Ovary (tissue), 7 donors: ENCODE measurements at regions not wholly inside any gene's neighbourhood (a gene's known extent, or its start where the extent isn't known, plus 50 kb on each side); places are given as distances from the start of the nearest gene placed in this dataset.

Experiments used
- DNase-seq, 5 donors: peaks; one replicate each; pipeline ENCODE4 v3.0.0-alpha.2; 2019 to 2020
- H3K27ac ChIP-seq, 2 donors: fragments of 200-600 bp; one replicate each; pipeline versions ENCODE4 v1.5.1 to v1.8.0; 2019 to 2022
- H3K27me3 ChIP-seq: fragments of 200-600 bp; one replicate; pipeline ENCODE4 v1.8.0; 2022
- H3K36me3 ChIP-seq: fragments of 200-600 bp; sonication (generic); one replicate; pipeline ENCODE4 v1.5.1; 2019
- H3K4me1 ChIP-seq: one replicate; pipeline ENCODE4 v1.8.1; 2013; ENCODE audit warnings: mild to moderate bottlenecking, moderate library complexity; ENCODE audit not compliant: insufficient read depth
- H3K4me3 ChIP-seq: fragments of 200-600 bp; sonication (generic); one replicate; pipeline ENCODE4 v1.5.1; 2017
- H3K9me3 ChIP-seq, 2 donors: fragments of 200-600 bp in 1 of 2; sonication (generic) in 1 of 2; one replicate each; pipeline versions ENCODE4 v1.5.1 to v1.8.1; 2013 to 2019; ENCODE audit warnings: mild to moderate bottlenecking in 1 of 2, moderate library complexity in 1 of 2
- EP300 ChIP-seq: sonication (generic); formaldehyde crosslinking; IDR thresholded peaks from one replicate; pipeline ENCODE4 v1.6.1; 2017; ENCODE audit warnings: antibody characterized with exemption
- POLR2A ChIP-seq: fragments of 450-650 bp; IDR thresholded peaks from one replicate; pipeline ENCODE4 v1.6.1; 2017; ENCODE audit warnings: antibody characterized with exemption, mild to moderate bottlenecking, moderate library complexity
- WGBS, 3 donors: extraction: QIAGEN DNeasy Blood & Tissue Kit in 1 of 3; methylation state at CpG; one replicate each; pipeline versions ENCODE4 v1.1.5 to v1.1.7; 2013 to 2017; 5-methylcytosine and 5-hydroxymethylcytosine counted together
- intact Hi-C, 4 donors: fragments of 100-400 bp; cut with DNase I; formaldehyde crosslinking; loops; one replicate each; pipeline versions ENCODE4 v1.11.0 to v1.15.1; 2022 to 2023
- TF ChIP-seq, protein P1 (sequence below), 3 donors: fragments of 450-650 bp in 2 of 3; fragments of 200-600 bp in 1 of 3; IDR thresholded peaks; one replicate each; pipeline versions ENCODE4 v1.5.1 to v1.8.0; 2016 to 2022; ENCODE audit warnings: antibody characterized with exemption in 3 of 3, mild to moderate bottlenecking in 1 of 3
- donor health status: DM: no; HTN: no; CAD: no; lungs with moderate emphysema.
- donor health status: DM: no; HTN: no; CAD: no.
- donor health status: Bipolar disorder and iron deficiency.
- donor health status: DM: no; HTN: no; CAD: no.
- donor health status: DM: yes; HTN: yes; CAD: no.

DNA sequence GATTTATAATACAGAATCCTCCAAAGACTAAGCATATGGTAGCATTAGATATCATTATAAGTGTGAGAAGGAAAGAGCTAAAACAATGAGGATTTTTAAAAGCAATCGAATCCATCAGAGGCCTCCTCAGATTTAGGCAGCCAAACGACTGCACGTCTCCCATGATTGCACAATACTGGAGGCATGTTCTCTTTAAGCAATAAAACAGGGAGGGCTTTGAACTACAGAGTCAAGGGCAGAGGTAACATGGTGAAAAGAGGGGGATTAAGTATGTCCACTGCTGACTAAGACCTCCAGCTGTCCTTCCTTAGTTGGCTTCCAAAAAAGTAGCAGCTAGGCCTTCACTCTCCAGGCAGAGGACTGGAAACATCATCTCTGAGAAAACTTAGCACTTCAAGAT, 298.7 kb upstream of the RGMB start:
- TF ChIP-seq POLR2A (no peak), EP300 (no peak)
- TF ChIP-seq, protein P1, sequence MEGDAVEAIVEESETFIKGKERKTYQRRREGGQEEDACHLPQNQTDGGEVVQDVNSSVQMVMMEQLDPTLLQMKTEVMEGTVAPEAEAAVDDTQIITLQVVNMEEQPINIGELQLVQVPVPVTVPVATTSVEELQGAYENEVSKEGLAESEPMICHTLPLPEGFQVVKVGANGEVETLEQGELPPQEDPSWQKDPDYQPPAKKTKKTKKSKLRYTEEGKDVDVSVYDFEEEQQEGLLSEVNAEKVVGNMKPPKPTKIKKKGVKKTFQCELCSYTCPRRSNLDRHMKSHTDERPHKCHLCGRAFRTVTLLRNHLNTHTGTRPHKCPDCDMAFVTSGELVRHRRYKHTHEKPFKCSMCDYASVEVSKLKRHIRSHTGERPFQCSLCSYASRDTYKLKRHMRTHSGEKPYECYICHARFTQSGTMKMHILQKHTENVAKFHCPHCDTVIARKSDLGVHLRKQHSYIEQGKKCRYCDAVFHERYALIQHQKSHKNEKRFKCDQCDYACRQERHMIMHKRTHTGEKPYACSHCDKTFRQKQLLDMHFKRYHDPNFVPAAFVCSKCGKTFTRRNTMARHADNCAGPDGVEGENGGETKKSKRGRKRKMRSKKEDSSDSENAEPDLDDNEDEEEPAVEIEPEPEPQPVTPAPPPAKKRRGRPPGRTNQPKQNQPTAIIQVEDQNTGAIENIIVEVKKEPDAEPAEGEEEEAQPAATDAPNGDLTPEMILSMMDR (IDR thresholded peaks at IDR 0.05), result no peak
- Histone ChIP-seq H3K4me3 (no peak overlapping the region), H3K27me3 (no peaks in the 10 kb centered on the region), H3K9me3 (no peaks in the 10 kb centered on the region), H3K27ac (no peak overlapping the region), H3K36me3 (no peaks in the 10 kb centered on the region), H3K4me1 (no peaks in the 10 kb centered on the region)
- DNase-seq, result no peak
- intact Hi-C loops, result no loop called here
- WGBS, 3 donors, result 66 to 75% (median 70%) methylated on average over 3 of the region's 3 CpGs

DNA sequence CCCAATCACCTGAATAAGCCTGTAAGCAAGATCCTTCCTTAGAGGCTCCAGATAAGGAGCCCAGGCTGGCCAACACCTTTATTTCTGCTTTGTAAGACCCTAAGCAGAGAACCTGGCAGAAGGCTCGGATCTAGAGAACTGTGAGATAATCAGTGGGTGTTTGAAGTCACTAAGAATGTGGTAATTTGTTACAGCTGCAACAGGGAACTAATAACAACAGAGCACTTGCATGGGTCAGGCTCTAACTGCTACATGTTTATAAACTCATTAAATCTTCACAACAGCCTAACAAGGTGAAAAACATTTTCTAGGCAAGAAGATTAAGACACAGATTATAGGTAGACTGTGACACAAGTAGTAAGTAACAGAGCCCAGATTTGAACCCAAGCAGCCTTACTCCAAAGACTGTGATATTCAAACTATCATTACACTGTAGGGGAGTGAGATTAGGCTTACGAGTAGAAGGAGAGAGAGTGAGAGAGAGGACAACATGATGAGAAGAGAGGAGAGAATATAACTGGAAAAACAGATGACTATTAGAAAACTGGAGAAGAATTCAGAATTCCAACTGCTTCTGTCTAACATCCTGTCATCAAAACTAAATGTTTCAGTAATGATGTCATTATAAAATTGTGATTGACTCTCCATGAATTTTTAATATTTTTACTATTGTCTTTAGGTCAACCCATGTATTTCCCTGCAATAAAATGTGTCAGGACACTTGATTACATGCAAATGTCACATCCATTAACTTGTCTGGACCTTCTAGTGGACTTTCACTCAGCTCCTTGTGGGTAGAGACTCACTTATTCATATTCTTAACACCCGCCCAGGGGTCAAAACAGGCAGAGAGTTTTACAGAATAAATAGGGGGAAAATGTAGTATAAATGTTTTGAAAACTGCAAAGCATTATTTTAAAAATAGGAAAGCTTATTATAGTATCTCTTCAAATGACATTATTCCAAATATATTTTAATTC, 290.9 kb upstream of the RGMB start:
- no peak for DNase-seq
- 44 to 52% (median 50%) methylated on average over 3 of the region's 3 CpGs for WGBS, 3 donors
- Histone ChIP-seq H3K4me1 (no peaks in the 10 kb centered on the region), H3K27ac (no peak overlapping the region), H3K9me3 (no peaks in the 10 kb centered on the region), H3K4me3 (no peak overlapping the region), H3K36me3 (no peaks in the 10 kb centered on the region), H3K27me3 (no peaks in the 10 kb centered on the region)
- intact Hi-C loops, result no loop called here
- TF ChIP-seq POLR2A (no peak), EP300 (no peak)
- TF ChIP-seq, protein P1 (IDR thresholded peaks at IDR 0.05), result no peak

DNA sequence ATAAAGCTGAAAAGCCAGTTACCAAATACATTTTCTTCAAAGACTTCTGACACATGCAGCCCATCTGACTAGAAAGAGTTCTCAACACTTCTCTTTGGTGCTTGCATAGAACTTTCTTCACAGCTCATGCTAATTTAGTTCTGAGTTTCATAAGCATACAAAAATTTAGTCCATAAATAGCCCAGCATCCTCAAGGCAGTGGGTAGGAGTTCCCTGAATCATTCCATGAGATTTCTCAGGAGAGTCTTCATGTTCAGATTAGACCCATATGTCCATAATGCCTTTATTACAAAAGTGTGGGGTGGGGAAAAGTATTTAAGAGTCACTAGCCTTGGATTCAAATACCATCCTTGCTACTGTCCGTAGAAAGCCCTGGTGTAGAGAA, 290.2 kb upstream of the RGMB start:
- Histone ChIP-seq H3K4me3 (no peak overlapping the region), H3K36me3 (no peaks in the 10 kb centered on the region), H3K9me3 (no peaks in the 10 kb centered on the region), H3K27me3 (no peaks in the 10 kb centered on the region), H3K27ac (no peak overlapping the region), H3K4me1 (no peaks in the 10 kb centered on the region)
- DNase-seq, result no peak
- whole genome bisulfite sequencing, 3 donors, result 49 to 57% (median 55%) methylated on average over 1 of the region's 1 CpG
- intact Hi-C loops, result no loop called here
- TF ChIP-seq EP300 (no peak), POLR2A (no peak)
- TF ChIP-seq, protein P1 (IDR thresholded peaks at IDR 0.05), result no peak

DNA sequence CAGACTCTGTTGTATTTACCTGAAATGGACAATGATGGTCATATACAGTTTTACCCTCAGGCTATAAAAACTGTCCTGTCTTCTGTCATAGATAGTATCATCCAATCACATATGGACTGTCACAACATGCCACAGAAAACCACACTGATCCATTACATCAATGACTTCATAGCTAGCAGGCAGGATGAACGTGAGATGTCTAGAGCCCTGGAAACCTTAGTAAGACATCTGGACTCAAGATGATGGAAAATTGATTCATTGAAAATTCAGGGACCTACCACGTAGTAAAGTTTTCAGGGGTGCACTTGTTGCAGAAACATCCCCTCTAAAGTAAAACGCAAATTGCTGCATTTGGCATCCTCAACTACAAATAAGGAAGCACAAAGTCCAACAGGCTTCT, 284.4 kb upstream of the RGMB start:
- 87 to 92% (median 91%) methylated on average over 3 of the region's 3 CpGs for WGBS, 3 donors
- H3K27me3 ChIP-seq, result no peaks in the 10 kb centered on the region
- H3K9me3 ChIP-seq, result no peaks in the 10 kb centered on the region
- intact Hi-C loops, result no loop called here
- H3K4me3 ChIP-seq, result no peak overlapping the region
- no peaks in the 10 kb centered on the region for H3K36me3 ChIP-seq
- no peaks in the 10 kb centered on the region for H3K4me1 ChIP-seq
- TF ChIP-seq EP300 (no peak), POLR2A (no peak)
- TF ChIP-seq, protein P1 (IDR thresholded peaks at IDR 0.05), result no peak
- no peak for DNase-seq
- no peak overlapping the region for H3K27ac ChIP-seq
